A673 (cell line): ENCODE measurements at regions not wholly inside any gene's neighbourhood (a gene's known extent, or its start where the extent isn't known, plus 50 kb on each side); places are given as distances from the start of the nearest gene placed in this dataset.
A peak's percentile ranks its signal among the peaks of the same experiment; 100 is the strongest.

Experiments used
- BruUV-seq: library from RNA; stranded (reverse); fragments of 400-500 nt; replicated peaks from 2 replicates; lab custom pipeline; 2021; lab: Mats Ljungman, UMichigan
- CTCF ChIA-PET: fragments of 300-600 bp; sonication (Branson Sonifier 250); formaldehyde crosslinking; loops from one replicate; lab custom pipeline; 2022; ENCODE audit warnings: antibody characterized with exemption; lab: Charles Lee
- POLR2A ChIA-PET: fragments of 300-600 bp; sonication (Branson Sonifier 250); formaldehyde crosslinking; loops from one replicate; lab custom pipeline; 2022; ENCODE audit warnings: antibody characterized with exemption; ENCODE audit not compliant: low non-redundant PET; lab: Charles Lee
- DNase-seq: peaks from one replicate; pipeline ENCODE4 v3.0.0-alpha.2; 2015; ENCODE audit warnings: low spot score
- H3K27ac ChIP-seq: fragments of 200-600 bp; sonication (generic); 2 replicates; pipeline ENCODE4 v1.5.1; 2016; ENCODE audit warnings: mixed run types, low read depth, mild to moderate bottlenecking, mixed read lengths, antibody characterized with exemption, low read length; ENCODE audit not compliant: poor library complexity, severe bottlenecking
- H3K27me3 ChIP-seq: fragments of 200-600 bp; sonication (generic); replicated peaks from 2 replicates; pipeline ENCODE4 v1.6.1; 2017; ENCODE audit warnings: mixed run types, low read depth, mild to moderate bottlenecking, mixed read lengths, antibody characterized with exemption, low read length; ENCODE audit not compliant: insufficient read depth, poor library complexity
- H3K36me3 ChIP-seq: fragments of 200-600 bp; sonication (generic); 2 replicates; pipeline ENCODE4 v1.6.1; 2016; ENCODE audit warnings: mixed run types, mild to moderate bottlenecking, mixed read lengths, antibody characterized with exemption, low read length; ENCODE audit not compliant: insufficient read depth, poor library complexity, severe bottlenecking
- H3K4me1 ChIP-seq: fragments of 200-600 bp; sonication (generic); 2 replicates; pipeline ENCODE4 v1.6.1; 2017; ENCODE audit warnings: mixed run types, mild to moderate bottlenecking, mixed read lengths, antibody characterized with exemption, low read length; ENCODE audit not compliant: insufficient read depth, poor library complexity, severe bottlenecking
- H3K4me3 ChIP-seq: fragments of 200-600 bp; sonication (generic); 2 replicates; pipeline ENCODE4 v1.5.1; 2016; ENCODE audit warnings: low read depth, mixed run types, mild to moderate bottlenecking, mixed read lengths, low read length; ENCODE audit not compliant: poor library complexity, severe bottlenecking
- H3K9me3 ChIP-seq: fragments of 200-600 bp; sonication (generic); 2 replicates; pipeline ENCODE4 v1.6.1; 2016; ENCODE audit warnings: mixed run types, low read depth, mild to moderate bottlenecking, mixed read lengths, antibody characterized with exemption, low read length; ENCODE audit not compliant: poor library complexity, severe bottlenecking
- CTCF ChIP-seq: fragments of 300-800, 200-600 bp; sonication (generic); conservative IDR thresholded peaks from 2 replicates; pipeline ENCODE4 v1.5.1; 2017; ENCODE audit warnings: low read depth, mild to moderate bottlenecking, antibody characterized with exemption, low read length, moderate library complexity, mixed read lengths
- EZH2 ChIP-seq: fragments of 200-600 bp; sonication (generic); IDR thresholded peaks from 2 replicates; pipeline ENCODE4 v1.6.1; 2017; ENCODE audit warnings: borderline replicate concordance, low read depth, mild to moderate bottlenecking, mixed read lengths, antibody characterized with exemption, low read length; ENCODE audit not compliant: poor library complexity, severe bottlenecking
- intact Hi-C: fragments of 100-400 bp; cut with micrococcal nuclease; formaldehyde crosslinking; loops from one replicate; pipeline ENCODE4 v1.10.0; 2022; ENCODE audit not compliant: unreplicated experiment

GRCh38 chr5:167554564-167555290 lies 736.7 kb upstream of the WWC1 start:
- POLR2A ChIA-PET: interaction anchor here (0.6 kb wide), 1 partner anchor 128 kb away, joined by 3 read pairs; no protein-coding TSS in a partner anchor
- CTCF ChIA-PET: no interaction called here

GRCh38 chr5:167555565-167556166 lies 735.8 kb upstream of the WWC1 start:
- ChIA-PET CTCF (no interaction called here), POLR2A (interaction anchor here (0.6 kb wide), 1 partner anchor 129 kb away, joined by 3 read pairs; no protein-coding TSS in a partner anchor)
- Histone ChIP-seq H3K4me3 (no peak overlapping the region), H3K4me1 (peaks cover 7% of the 10 kb centered on the region), H3K9me3 (no peaks in the 10 kb centered on the region), H3K27ac (no peak overlapping the region), H3K36me3 (no peaks in the 10 kb centered on the region), H3K27me3 (no peaks in the 10 kb centered on the region)
- no TSS peak for BruUV-seq
- intact Hi-C loops: loop anchor here (5.0 kb wide), 1 partner anchor 293 kb away; no protein-coding TSS in a partner anchor
- no peak for DNase-seq
- TF ChIP-seq EZH2 (no peak), CTCF (peak; percentile 38; the same call in 1 of the 2 replicates)

More at GRCh38 chr5:167554564-167555290, 736.7 kb upstream of the WWC1 start:
- no peak overlapping the region for H3K4me3 ChIP-seq
- no peaks in the 10 kb centered on the region for H3K36me3 ChIP-seq
- no peak overlapping the region for H3K27ac ChIP-seq
- BruUV-seq: no TSS peak
- no peaks in the 10 kb centered on the region for H3K27me3 ChIP-seq
- no peak for TF ChIP-seq CTCF
- TF ChIP-seq EZH2: no peak
- no peak for DNase-seq
- intact Hi-C loops: loop anchor here (5.0 kb wide), 1 partner anchor 292 kb away; no protein-coding TSS in a partner anchor
- no peaks in the 10 kb centered on the region for H3K9me3 ChIP-seq
- H3K4me1 ChIP-seq: peaks cover 7% of the 10 kb centered on the region

GRCh38 chr5:167557359-167557758 lies 734.1 kb upstream of the WWC1 start:
- no peaks in the 10 kb centered on the region for H3K9me3 ChIP-seq
- H3K36me3 ChIP-seq: no peaks in the 10 kb centered on the region
- ChIA-PET CTCF (no interaction called here), POLR2A (no interaction called here)
- H3K4me1 ChIP-seq: peaks cover 7% of the 10 kb centered on the region
- no TSS peak for BruUV-seq
- intact Hi-C loops: loop anchor here (5.0 kb wide), 1 partner anchor 295 kb away; no protein-coding TSS in a partner anchor
- no peak overlapping the region for H3K4me3 ChIP-seq
- no peak overlapping the region for H3K27ac ChIP-seq
- no peaks in the 10 kb centered on the region for H3K27me3 ChIP-seq
- no peak for DNase-seq
- TF ChIP-seq CTCF: no peak
